HG03432 (cell line): ENCODE measurements at regions not wholly inside any gene's neighbourhood (a gene's known extent, or its start where the extent isn't known, plus 50 kb on each side); places are given as distances from the start of the nearest gene placed in this dataset.
"Not testable (repeated sequence)": the region's sequence is repeated elsewhere in the genome, so short reads cannot be mapped to it uniquely, and the experiment has no call there.

ENCODE experiments used
- ATAC-seq: cut with Tn5 transposase; IDR thresholded peaks from one replicate; pipeline ENCODE4 v1.9.1; 2021; ENCODE audit warnings: mild to moderate bottlenecking, moderate library complexity; ENCODE audit not compliant: unreplicated experiment

GRCh38 chr3:107465064-107465631 lies 57.6 kb upstream of the BBX start:
- peak; percentile 51 for ATAC-seq

- ATAC-seq, result no peak
Measured at GRCh38 chr3:107468782-107469181, 54.0 kb upstream of the BBX start.

- not testable (repeated sequence) for ATAC-seq
Measured at GRCh38 chr3:107470496-107470895, 52.3 kb upstream of the BBX start.
